Activated CD8-positive, alpha-beta T cell treated with anti-CD3 and anti-CD28 coated beads for 36 hours (primary cell): ENCODE measurements at regions not wholly inside any gene's neighbourhood (a gene's known extent, or its start where the extent isn't known, plus 50 kb on each side); places are given as distances from the start of the nearest gene placed in this dataset.

Source experiments
- ATAC-seq: fragments of 200-7000 bp; cut with Tn5 transposase; one replicate; pipeline ENCODE4 v1.10.0; 2021; ENCODE audit warnings: mild to moderate bottlenecking, moderate library complexity
- CTCF ChIA-PET: fragments of 350-600 bp; sonication (Branson Sonifier 250); formaldehyde crosslinking; loops from one replicate; lab custom pipeline; 2021; ENCODE audit warnings: antibody characterized with exemption; lab: Charles Lee
- POLR2A ChIA-PET: fragments of 350-600 bp; sonication (Branson Sonifier 250); formaldehyde crosslinking; loops from one replicate; lab custom pipeline; 2021; ENCODE audit warnings: antibody characterized with exemption; lab: Charles Lee
- DNase-seq: peaks from one replicate; pipeline ENCODE4 v3.0.0-alpha.2; 2020
- H3K27ac Mint-ChIP-seq: one replicate; pipeline ENCODE4 v1.8.0; 2021; ENCODE audit warnings: mild to moderate bottlenecking, mixed read lengths
- H3K27me3 Mint-ChIP-seq: one replicate; pipeline ENCODE4 v1.8.0; 2021; ENCODE audit warnings: mixed read lengths
- H3K36me3 Mint-ChIP-seq: one replicate; pipeline ENCODE4 v1.8.0; 2021; ENCODE audit warnings: low read depth, mixed read lengths
- H3K4me1 Mint-ChIP-seq: one replicate; pipeline ENCODE4 v1.8.0; 2021; ENCODE audit warnings: low read depth, mixed read lengths
- H3K4me3 Mint-ChIP-seq: one replicate; pipeline ENCODE4 v1.8.0; 2021; ENCODE audit warnings: mild to moderate bottlenecking, moderate library complexity, mixed read lengths
- H3K9me3 Mint-ChIP-seq: one replicate; pipeline ENCODE4 v1.8.0; 2021; ENCODE audit warnings: mixed read lengths
- CTCF ChIP-seq: fragments of 200-600 bp; IDR thresholded peaks from one replicate; pipeline ENCODE4 v1.8.0; 2022; ENCODE audit warnings: antibody characterized with exemption, mild to moderate bottlenecking
- intact Hi-C: fragments of 100-400 bp; cut with micrococcal nuclease; formaldehyde crosslinking; loops from one replicate; pipeline ENCODE4 v1.10.0; 2022

GRCh38 chr10:23884670-23885069, 324.3 kb upstream of the KIAA1217 start:
- POLR2A ChIA-PET = interaction anchor here (0.5 kb wide), 1 partner anchor 965 kb away, joined by 3 read pairs; no protein-coding TSS in a partner anchor
- TF ChIP-seq CTCF = no peak
- no peaks in the 10 kb centered on the region for H3K36me3 Mint-ChIP-seq
- CTCF ChIA-PET = no interaction called here
- no peaks in the 10 kb centered on the region for H3K9me3 Mint-ChIP-seq
- intact Hi-C loops = no loop called here
- no peaks in the 10 kb centered on the region for H3K27me3 Mint-ChIP-seq
- no peak overlapping the region for H3K4me3 Mint-ChIP-seq
- H3K27ac Mint-ChIP-seq = no peak overlapping the region
- ATAC-seq (no peak), DNase-seq (no peak)
- H3K4me1 Mint-ChIP-seq = no peaks in the 10 kb centered on the region

GRCh38 chr10:23885853-23886252, 323.1 kb upstream of the KIAA1217 start:
- Mint-ChIP-seq H3K9me3 (no peaks in the 10 kb centered on the region), H3K27ac (no peak overlapping the region), H3K27me3 (no peaks in the 10 kb centered on the region), H3K4me1 (no peaks in the 10 kb centered on the region), H3K36me3 (no peaks in the 10 kb centered on the region), H3K4me3 (no peak overlapping the region)
- intact Hi-C loops = no loop called here
- ATAC-seq (no peak), DNase-seq (no peak)
- CTCF ChIA-PET = no interaction called here
- POLR2A ChIA-PET = interaction anchor here (0.5 kb wide), 1 partner anchor 1435 kb away, joined by 3 read pairs; no protein-coding TSS in a partner anchor
- TF ChIP-seq CTCF = no peak

- ChIA-PET POLR2A (no interaction called here), CTCF (no interaction called here)
- H3K4me3 Mint-ChIP-seq = no peak overlapping the region
- DNase-seq (no peak), ATAC-seq (no peak)
- no peak overlapping the region for H3K27ac Mint-ChIP-seq
- H3K36me3 Mint-ChIP-seq = no peaks in the 10 kb centered on the region
- no peaks in the 10 kb centered on the region for H3K27me3 Mint-ChIP-seq
- no peaks in the 10 kb centered on the region for H3K4me1 Mint-ChIP-seq
- intact Hi-C loops = no loop called here
- no peak for TF ChIP-seq CTCF
- no peaks in the 10 kb centered on the region for H3K9me3 Mint-ChIP-seq
Observed at GRCh38 chr10:23886355-23886754, 322.6 kb upstream of the KIAA1217 start.

GRCh38 chr10:23891301-23891700, 317.6 kb upstream of the KIAA1217 start:
- POLR2A ChIA-PET = no interaction called here
- TF ChIP-seq CTCF = no peak
- Mint-ChIP-seq H3K4me1 (no peaks in the 10 kb centered on the region), H3K27me3 (no peaks in the 10 kb centered on the region), H3K27ac (no peak overlapping the region), H3K4me3 (no peak overlapping the region), H3K36me3 (no peaks in the 10 kb centered on the region), H3K9me3 (no peaks in the 10 kb centered on the region)
- no peak for DNase-seq
- no peak for ATAC-seq
- CTCF ChIA-PET = no interaction called here
- intact Hi-C loops = no loop called here

- no peak for ATAC-seq
- ChIA-PET CTCF (no interaction called here), POLR2A (no interaction called here)
- TF ChIP-seq CTCF = no peak
- intact Hi-C loops = no loop called here
- DNase-seq = no peak
- Mint-ChIP-seq H3K4me3 (no peak overlapping the region), H3K4me1 (no peaks in the 10 kb centered on the region), H3K27ac (no peak overlapping the region), H3K27me3 (no peaks in the 10 kb centered on the region), H3K36me3 (no peaks in the 10 kb centered on the region), H3K9me3 (no peaks in the 10 kb centered on the region)
Observed at GRCh38 chr10:23892296-23892695, 316.6 kb upstream of the KIAA1217 start.
